Non-pigmented ciliary epithelial cell (primary cell): ENCODE measurements at regions not wholly inside any gene's neighbourhood (a gene's known extent, or its start where the extent isn't known, plus 50 kb on each side); places are given as distances from the start of the nearest gene placed in this dataset.
"Not testable (repeated sequence)": the region's sequence is repeated elsewhere in the genome, so short reads cannot be mapped to it uniquely, and the experiment has no call there.

Experiments used
- DNase-seq: peaks from one replicate; pipeline ENCODE4 v3.0.0-alpha.2; 2010; ENCODE audit warnings: low read depth

DNA sequence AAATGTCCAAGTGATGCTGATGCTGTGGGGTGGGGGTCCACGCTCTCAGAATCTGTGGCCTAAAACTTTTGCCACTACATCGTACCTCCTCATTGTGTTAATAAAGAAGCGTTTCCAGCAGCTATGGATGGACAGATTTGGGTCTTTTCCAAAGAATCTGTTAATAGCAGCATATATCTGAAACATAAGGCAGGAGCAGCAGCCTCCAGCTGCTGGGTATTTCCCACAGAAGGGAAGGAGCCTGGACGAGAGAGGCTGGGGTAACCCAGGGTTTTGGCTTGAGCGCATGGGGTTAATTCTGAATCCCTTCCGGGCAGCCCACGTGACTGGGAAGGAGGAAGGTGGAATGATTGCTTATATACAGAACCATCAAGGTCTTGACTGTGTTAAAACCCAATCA, 332.4 kb downstream of the BCOR start:
- no peak for DNase-seq

DNA sequence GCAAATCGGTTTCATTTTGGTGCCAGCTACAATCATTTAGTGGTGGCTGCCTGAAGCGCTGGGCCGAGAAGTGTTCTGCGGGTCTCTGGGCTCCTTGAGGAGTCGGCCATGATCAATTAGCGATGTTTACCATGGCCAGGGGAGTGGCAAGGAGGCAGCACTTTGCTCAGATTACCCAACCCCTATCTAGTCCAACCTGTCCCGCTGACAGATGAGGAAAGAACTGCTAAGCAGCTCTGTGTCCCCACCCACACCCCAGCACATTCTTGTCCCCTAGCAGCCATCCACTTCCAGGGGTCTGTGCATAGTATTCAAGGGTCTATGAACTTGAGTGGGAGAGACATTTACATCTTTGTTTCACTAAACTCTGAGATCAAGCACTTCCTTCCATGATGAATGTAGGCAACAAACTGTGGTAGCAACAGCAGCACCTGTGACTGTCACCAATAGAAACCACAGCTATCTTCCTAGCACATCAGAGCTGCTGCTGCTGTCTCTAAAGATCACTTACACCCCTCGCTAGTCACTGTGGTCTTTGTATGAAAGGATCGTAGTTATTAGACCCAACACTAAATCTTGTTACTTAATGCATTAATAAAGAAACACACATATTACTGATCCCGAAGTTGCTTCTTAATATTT, 331.6 kb downstream of the BCOR start:
- DNase-seq, result no peak

DNA sequence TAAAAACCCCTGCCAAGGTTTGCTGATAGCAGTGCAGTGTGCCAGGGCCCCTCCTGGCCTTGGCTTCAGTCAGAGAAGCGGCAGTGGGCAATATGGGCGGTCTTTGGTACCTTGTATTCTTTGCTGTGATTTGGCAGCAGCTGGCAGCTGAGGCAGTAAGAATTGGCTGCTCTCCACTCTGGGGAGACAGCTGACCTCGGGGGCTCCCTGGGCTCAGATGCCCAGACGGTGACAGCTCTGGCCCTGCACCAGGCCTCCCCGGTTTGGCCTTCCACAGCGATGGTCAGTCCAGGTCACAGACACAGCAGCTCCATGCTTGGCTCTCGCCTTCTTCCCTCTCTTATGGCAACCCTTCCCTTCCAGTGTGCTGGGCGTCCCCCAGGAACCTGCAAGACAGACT, 330.9 kb downstream of the BCOR start:
- DNase-seq, result no peak

DNA sequence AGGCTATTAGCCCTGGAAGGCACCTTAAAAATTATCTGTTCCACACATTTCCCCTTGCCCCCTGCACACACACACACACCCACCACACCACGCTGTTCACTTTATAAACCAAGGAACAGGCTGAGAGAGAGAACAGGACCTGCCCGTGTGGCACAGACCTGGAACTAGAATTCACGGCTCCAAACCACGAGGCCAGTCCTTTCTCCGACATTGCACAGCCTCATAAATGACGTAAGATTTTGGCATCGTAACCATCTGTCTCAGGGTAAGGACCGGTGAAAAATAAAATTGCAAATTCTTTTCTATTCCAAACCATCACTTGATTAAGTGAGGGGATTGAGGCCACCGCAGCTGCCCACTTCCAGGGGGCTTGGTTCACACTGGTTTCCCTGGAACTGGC, 330.3 kb downstream of the BCOR start:
- DNase-seq, result no peak

DNA sequence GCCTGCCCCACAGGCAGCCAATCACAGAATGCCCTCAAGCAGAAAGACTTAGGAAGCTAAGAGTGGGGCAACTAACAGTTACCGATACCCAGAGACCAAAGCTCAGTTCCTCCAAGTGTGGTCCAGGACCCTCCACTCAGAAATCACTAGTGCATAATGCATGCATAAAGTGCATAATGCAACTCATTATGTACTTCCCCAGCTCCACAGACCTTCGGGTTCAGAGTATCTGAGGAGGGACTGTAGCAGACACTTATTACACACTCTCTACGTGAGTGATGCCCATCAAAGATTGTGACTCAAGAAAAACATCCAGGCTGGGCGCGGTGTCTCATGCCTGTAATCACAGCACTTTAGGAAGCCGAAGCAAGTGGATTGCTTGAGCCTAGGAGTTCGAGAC, 328.0 kb downstream of the BCOR start:
- DNase-seq, result no peak

DNA sequence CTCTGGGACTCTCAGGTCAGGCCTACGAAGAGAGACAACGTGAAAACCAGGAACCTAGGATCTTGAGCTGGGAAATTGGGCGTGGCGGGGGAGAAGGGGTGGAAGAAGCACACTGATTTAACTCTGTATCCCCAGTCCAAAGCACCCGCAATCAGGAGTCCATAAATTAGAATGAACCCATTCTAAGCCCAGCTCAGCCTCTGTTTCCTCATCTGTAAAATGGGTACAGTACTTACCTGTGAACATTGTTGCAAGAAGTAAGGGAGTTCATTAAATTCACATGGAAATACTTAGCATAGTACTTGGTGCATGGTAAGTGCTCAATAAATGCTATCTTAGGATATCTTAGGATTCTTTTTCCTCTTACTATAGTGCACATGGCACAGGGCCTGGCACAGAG, 326.7 kb downstream of the BCOR start:
- DNase-seq, result no peak

DNA sequence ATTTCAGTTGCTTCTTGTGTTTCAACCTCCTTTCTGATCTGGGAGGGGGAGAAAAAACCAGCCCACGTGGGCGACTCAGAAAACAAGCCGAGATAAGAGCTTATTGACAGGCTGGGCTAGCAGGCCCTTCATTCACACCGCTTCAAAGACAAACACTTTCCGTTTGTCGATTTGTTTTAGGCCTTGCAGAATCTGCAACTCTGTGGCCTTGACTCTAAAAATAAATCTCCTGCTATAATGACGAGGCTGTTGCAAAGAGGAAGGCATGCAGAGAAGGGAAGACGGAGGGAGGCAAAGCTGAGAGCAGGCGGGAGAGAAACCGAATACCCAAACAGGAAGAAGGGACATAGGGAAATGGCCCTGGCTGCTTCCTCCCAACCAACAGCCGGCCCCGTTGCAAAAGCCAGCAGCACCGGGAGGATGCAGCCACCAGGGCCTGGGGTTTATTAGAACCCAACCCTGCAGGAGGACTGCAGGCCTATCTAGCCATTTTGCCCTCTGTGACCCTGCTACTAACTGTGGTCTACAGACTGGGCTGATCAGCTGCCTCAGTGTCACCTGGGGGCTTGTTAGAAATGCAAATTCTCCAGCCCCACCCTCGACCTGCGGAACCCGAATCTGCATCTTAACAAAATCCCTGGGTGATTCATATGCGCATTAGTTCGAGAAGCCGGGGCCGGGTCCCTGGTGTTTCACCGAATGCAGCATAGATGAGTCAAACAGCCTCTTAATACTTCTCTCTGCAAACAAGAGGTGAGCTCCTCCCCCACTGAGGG, 325.5 kb downstream of the BCOR start:
- DNase-seq, result no peak

DNA sequence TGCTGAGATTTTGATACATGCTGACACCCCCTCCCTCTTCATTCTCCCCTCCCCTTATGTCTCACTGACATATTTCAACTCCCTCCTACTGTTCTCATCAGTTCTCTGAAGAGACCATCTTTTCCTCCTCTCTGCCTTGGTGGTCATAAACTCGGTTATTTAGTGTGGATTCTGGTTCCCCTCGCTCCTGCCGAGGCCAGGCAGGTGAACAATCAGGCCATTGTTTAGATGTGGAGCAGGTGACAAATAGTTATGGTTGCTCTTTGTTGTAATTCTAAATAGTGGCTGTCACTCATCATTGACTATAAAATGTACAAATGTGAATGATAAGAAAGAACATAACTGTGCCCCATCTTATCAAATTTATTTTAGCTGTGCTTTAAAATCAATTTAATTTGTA, 324.6 kb downstream of the BCOR start:
- DNase-seq, result no peak

DNA sequence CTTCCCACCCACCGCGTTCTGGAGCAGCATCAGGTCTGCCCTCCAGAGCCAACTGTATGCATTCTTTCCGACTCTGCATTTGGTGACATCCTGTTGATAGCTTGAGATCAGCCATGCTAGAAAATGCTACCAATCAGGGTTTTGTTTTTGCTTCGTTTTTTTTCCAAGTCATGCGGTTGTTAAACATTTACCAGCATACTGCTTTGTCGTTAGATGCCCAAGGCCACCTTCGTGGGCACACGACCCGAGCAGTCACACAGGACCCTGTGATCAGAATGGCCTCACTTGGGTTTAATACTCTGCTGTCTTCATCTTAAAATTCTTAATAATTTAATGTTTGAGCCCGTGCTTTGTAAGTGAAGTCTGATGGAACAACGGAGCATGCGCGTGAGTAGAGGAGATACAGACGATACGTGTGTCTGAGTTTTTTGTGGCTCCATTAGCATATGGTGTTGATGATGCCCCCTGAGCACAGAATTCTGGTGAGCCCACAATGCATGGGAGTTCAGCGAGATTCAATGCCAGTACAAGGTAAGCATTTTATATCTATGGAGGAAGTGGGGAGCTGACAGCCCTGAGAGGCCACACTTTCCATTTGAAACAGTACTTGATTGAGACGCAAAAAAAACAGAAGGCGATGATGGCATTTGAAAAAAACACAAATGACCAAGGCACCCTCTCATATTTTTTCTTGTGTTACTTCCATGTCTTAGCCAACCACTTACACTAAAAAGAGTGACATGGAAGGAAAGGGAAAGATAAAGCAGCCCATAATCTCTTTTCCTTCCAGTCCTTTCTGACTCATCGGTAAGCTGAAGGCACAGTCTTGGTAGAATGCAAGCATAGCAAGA, 323.6 kb downstream of the BCOR start:
- no peak for DNase-seq

DNA sequence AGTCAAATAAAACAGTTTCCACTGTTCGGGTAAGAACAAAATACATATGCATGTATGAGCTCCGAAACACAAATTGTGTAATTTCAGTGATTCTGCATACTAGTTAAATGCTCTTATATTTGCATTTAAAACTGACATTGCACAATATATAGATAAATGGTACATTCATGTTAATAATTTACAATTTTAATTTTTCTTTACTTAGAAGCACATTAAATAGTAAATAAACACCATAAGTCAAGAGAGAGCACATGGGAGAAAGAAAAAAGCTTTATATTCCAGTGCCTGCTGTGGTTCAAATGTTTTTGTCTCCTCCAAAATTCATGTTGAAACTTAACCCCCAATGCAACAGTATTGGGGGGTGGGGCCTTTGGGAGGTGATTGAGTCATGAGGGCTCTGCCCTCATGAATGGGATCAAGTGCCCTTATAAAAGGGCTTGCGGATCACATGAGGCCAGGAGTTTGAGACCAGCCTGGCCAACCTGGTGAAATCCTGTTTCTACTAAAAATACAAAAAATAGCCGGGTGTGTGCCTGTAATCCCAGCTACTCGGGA, 322.9 kb downstream of the BCOR start:
- DNase-seq, result no peak

DNA sequence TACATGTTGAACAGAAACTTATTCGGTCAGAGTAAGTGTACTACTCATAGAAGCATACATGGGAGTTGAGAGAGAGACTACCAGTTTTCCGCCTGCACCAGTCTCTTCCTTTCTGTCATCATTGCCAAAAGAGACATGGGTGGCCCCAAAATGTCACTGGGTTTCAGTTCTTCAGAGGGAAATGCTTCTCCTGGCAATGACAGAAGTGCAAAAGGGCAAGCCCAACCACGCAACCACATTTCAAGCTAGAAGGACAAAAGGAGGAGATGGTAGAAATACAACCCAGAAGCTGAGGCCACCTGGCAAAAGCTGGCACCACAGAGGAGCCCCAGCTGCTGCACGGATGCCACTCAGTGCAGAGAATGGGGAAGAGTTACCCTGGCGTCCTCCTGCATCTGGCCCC, 320.1 kb downstream of the BCOR start:
- DNase-seq, result no peak

DNA sequence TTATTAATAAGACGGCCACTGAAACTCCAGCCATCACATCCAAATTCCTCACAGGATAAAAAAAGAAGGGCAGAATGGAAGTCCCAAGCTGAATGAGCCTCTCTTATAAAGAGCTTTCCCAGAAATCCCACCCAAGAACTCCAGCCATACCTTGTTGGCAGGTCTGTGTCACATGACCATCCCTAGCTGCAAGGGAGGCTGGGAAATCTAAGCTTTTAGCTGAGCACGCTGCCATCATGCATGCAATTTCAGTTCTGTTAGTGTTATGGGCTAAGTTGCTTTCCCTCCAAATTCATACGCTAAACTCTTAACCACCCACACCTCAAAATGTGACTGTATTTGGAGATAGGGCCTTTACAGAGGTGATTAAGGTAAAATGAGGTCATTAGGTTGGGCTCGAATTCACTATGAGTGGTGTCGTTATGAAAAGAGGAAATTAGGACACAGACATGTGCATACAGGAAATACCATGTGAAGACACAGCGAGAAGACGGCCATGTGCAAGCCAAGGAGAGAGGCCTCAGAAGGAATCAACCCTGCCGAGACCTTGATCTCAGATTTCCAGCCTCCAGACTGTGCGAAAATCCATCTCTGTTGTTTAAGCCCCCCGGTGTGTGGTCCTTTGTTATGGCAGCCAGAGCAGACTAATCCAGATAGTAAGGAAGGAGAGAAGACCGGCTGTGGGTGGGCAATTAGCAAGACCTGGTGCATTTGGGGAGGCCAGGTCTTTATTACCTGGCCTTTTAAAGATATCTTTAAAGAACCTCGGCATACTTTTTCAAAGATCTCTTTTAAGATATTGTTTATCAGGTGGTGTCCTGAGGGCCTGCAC, 317.6 kb downstream of the BCOR start:
- no peak for DNase-seq

DNA sequence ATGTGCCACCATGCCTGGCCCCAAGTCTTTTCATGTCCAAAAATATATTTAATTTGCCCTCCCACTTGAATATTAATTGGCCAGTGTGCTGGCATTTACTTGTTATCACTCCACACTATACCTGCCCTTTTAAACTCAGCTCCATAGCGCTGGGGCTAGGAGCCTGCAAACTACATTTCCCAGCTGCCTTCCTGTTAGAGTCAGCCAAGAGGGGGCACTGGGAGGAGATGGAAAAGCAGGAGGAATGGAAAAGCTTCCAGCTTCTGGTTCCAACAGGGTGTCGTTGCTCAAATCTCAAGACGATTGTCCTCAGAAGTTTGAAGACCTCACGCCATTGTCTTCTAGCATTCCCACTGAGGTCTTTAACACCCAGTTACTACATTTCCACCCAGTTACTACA, 315.5 kb downstream of the BCOR start:
- no peak for DNase-seq

DNA sequence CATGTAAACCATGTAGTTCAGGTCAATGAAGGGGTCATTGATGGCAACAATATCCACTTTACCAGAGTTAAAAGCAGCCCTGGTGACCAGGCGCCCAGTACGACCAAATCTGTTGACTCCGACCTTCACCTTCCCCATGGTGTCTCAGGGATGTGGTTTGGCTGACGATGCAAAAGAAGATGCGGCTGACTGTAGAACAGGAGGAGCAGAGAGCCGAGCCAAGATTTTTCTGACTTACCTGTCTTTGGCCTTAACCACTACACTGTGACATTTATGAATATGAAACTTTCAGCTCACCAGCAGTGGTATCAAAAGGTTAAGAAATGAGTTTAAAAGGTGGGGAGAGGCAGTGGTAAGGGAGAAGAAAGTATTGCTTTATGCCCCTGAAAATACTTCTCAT, 309.8 kb downstream of the BCOR start:
- no peak for DNase-seq

DNA sequence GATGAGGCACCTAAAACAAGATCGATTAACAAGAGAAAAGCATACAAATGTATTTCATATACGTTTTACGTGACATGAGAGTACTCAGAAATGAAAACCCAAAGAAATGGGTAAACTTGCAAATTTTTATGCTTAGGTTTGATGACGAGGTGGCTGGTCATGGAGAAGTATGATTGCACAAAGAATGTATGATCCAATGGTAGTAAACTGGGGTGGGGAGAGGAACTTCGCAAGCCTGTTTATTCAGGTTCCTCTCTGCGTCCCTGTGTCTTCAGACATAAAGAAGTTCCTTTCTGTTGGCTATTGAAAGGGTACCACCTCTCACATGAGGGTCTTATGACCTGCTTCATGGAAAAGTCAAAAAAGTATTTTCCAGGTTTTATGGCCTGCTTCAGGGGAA, 309.2 kb downstream of the BCOR start:
- no peak for DNase-seq

DNA sequence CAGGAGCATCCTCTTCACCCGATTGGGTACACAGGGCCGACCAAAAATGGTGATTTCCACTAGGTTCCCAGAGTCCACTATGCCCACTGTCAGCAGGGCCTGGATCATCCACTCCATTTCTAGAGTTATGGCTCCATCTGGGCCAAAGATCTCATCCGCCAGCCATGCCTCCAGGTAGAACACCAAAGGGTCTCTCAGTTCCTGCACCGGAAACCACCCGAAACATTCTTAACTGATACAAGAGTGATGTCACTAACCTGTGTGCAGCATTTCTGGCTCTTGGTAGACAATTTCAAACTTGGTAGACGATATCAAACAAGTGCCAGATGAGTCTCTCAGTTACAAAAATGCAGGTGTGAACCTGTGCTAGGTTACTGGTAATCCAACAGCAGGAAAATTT, 306.1 kb downstream of the BCOR start:
- no peak for DNase-seq

DNA sequence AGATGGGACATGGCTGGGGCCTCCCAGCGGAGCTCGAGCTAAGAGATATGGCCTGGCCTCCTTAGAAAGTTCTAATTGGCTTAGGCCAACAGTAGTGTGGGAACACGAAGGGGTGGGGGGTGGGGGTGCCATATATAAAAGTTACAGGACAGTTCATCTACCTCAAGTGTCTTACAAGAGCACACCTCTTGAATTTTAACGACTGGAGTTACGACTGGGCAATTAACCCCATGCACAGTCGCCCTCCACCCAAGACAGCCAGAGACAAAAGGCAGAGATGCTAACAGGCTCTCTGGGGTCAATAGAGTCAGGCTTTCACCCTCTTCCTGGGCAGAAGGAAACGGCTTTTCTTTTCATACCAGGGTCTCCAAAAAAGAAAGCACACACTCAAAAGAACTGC, 302.2 kb downstream of the BCOR start:
- no peak for DNase-seq

DNA sequence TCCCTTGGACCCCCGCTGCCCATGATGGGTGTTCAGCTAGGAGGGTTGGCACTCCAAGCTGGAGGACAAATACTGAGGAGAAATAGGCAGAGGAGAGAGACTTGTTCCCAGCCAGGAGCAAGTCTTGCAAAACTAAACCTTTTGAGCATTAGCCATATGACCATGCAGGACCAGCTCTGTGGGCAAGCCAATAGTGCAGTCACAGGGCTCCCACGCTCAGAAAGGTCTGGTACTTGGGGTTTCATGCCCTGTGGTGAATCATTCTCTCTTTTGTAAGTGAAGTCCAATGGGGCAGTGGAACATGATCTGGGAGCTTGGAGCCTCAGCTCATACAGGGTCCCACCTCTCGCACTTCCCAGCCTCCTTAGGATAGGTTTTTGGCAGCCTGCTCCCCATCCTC, 300.9 kb downstream of the BCOR start:
- no peak for DNase-seq

DNA sequence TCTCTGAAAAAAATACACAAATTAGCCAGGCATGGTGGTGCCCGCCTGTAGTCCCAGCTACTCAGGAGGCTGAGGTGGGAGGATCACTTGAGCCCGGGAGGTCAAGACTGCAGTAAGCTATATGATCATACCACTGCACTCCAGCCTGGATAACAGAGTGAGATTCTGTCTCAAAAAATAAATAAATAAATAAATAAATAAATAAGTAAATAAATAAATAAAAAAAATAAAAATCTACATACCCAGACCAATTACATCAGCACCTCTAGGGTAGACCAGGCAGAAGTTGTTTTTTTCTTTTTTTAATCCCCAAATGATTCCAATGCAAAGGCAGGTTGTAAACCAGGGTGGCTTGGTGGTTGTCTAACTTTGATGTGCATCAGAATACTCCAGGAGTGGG, 299.3 kb downstream of the BCOR start:
- not testable (repeated sequence) for DNase-seq

DNA sequence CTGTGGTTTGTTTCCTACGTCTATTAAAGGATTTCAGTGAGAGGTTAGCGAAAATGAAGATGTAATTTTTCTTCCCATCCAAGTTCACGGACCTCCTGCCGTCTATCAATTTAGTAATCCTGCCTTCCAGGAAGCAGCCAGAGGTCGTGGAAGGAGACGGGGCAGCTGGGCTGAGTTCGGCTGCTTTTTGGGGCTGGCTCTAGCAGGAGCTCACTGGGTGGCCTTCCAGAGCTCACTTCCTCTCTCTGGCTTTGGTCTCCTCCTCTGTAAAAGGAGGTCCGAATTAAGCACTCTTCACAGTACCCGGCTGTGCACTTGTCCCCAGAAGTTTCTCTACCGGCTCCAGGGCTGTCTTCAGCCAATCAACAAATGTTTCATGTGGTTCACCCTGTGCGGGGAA, 295.4 kb downstream of the BCOR start:
- DNase-seq, result no peak

DNA sequence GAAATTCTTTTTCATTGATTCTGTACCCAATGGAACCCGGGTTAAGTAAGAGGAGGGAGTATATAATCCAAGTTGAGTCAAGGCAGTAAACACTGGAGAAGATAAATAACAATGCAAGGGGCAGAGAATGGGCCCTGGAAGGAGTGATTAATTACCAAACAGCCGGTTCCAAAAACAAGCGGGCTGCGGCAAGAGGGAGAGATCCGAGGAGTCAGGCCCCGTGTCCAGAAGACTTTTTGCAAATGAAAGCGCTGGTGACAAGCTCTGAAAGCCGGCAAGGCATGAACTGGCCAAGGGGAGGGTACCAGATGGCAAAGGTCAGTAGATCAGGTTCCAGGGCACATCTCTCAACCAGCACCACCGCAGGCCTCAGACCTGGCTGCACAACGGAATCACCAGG, 294.9 kb downstream of the BCOR start:
- DNase-seq, result no peak

DNA sequence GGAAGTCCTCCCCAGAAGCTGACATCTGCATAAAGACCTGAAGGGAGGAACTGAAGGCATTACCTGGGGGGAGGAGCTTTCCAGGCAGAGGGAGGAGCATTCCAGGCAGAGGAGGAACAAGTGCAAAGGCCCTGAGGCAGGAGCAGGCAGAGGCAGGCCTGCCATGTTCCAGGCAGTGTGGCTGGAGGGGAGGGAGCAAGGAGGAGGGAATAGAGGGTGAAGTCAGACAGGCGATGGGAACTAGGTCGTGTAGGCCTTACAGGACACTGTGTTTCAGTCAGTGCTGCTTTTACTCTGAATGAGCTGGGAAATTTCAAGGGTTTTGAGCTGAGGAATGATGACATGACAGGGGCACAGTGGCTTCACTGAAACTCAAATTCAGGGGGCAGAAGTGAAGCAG, 292.7 kb downstream of the BCOR start:
- no peak for DNase-seq
